GM10266 (cell line): ENCODE measurements at regions not wholly inside any gene's neighbourhood (a gene's known extent, or its start where the extent isn't known, plus 50 kb on each side); places are given as distances from the start of the nearest gene placed in this dataset.

Source experiments
- DNase-seq: peaks from one replicate; pipeline ENCODE4 v3.0.0; 2012; ENCODE audit errors: extremely low spot score
- CTCF ChIP-seq: IDR thresholded peaks from 2 replicates; pipeline ENCODE4 v1.5.1; 2012; ENCODE audit warnings: mild to moderate bottlenecking, low read depth; ENCODE audit not compliant: control insufficient read depth, insufficient read depth; ENCODE audit errors: missing control alignments

- TF ChIP-seq CTCF = no peak
- DNase-seq = no peak
These were observed 88.4 kb upstream of the CXCL14 start for GRCh38 chr5:135667204-135667603.

GRCh38 chr5:135662683-135663082 lies 83.9 kb upstream of the CXCL14 start:
- no peak for DNase-seq
- no peak for TF ChIP-seq CTCF

- no peak for TF ChIP-seq CTCF
- DNase-seq = no peak
These were observed 83.3 kb upstream of the CXCL14 start for GRCh38 chr5:135662061-135662481.

GRCh38 chr5:135660826-135661575 lies 82.2 kb upstream of the CXCL14 start:
- no peak for DNase-seq
- TF ChIP-seq CTCF = no peak

GRCh38 chr5:135657536-135658305 lies 78.9 kb upstream of the CXCL14 start:
- DNase-seq = no peak
- no peak for TF ChIP-seq CTCF

GRCh38 chr5:135655468-135655815 lies 76.7 kb upstream of the CXCL14 start:
- TF ChIP-seq CTCF = no peak
- no peak for DNase-seq
